HG02885 (cell line): ENCODE measurements at regions not wholly inside any gene's neighbourhood (a gene's known extent, or its start where the extent isn't known, plus 50 kb on each side); places are given as distances from the start of the nearest gene placed in this dataset.
"Not testable (repeated sequence)": the region's sequence is repeated elsewhere in the genome, so short reads cannot be mapped to it uniquely, and the experiment has no call there.

ENCODE experiments used
- ATAC-seq: cut with Tn5 transposase; IDR thresholded peaks from one replicate; pipeline ENCODE4 v1.9.1; 2021; ENCODE audit warnings: mild to moderate bottlenecking; ENCODE audit not compliant: unreplicated experiment, poor library complexity

DNA sequence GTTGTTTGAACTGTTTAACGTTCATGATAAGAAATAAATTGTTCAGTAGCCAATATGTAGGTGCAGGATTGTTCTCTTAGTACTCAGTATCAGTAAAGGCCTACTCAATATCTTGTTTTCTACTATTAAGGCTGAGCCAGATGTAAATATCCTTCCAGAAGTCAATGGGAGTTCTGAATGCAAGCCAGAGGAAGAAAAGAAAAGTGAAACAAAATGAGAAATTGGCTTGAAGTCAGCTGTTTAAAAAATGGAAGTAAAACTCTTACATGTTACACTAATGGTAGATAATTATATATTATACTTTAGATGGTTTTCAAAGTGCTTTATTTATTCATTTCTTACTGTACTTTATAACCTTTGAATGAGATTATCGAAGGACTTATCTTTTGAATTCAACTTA lies 1417.9 kb downstream of the ADGRL3 start:
- ATAC-seq = no peak

GRCh38 chr4:62601737-62602136 lies 1401.6 kb downstream of the ADGRL3 start:
- ATAC-seq = no peak

DNA sequence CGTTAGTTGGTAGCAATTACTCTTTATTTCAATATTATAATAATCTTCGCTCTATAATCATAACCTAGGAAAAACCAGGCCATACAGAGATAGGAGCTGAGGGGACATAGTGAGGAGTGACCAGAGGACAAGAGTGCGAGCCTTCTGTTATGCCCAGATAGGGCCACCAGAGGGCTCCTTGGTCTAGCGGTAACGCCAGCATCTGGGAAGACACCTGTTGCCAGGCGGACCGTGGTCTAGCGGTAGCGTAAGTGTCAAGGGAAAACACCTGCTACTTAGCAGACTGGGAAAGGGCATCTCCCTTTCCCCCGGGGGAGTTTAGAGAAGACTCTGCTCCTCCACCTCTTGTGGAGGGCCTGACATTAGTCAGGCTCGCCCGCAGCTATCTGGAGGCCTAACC lies 1395.1 kb downstream of the ADGRL3 start:
- ATAC-seq = not testable (repeated sequence)

DNA sequence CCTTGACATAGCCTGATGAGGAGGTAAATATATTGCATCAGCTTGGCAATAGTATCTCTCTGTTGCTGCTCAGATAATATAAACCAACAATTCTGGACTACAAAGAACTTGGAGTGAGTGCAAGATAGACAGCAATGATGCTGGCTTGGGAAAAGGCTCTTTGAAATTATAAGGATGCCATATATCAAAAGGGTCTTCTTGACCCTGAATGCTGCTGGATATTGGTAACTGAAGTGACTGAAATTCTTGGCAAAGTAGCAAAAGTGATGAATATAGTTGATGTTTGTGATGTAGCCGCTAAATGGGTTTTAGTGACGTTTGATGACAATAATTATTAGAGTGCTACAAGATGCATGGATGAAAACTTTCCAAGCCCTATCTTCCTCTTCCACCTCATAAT lies 1391.6 kb downstream of the ADGRL3 start:
- ATAC-seq = no peak

DNA sequence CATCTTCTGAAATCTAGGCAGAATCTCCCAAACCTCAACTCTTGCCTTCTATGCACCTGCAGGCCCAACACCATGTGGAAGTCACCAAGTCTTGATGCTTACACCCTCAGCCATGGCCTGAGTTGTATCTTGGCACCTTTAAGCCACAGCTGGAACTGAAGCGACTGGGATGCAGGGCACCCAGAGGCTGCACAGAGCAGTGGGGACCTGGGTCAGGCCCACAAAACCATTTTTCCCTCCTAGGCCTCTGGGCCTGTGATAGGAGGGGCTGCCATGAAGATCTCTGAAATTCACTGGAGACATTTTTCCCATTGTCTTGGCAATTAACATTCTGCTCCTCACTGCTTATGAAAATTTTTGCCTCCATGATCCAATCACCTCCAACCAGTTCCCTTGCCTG lies 1388.5 kb downstream of the ADGRL3 start:
- no peak for ATAC-seq

- ATAC-seq = no peak
Observed at GRCh38 chr4:62571494-62571893, 1371.4 kb downstream of the ADGRL3 start.

DNA sequence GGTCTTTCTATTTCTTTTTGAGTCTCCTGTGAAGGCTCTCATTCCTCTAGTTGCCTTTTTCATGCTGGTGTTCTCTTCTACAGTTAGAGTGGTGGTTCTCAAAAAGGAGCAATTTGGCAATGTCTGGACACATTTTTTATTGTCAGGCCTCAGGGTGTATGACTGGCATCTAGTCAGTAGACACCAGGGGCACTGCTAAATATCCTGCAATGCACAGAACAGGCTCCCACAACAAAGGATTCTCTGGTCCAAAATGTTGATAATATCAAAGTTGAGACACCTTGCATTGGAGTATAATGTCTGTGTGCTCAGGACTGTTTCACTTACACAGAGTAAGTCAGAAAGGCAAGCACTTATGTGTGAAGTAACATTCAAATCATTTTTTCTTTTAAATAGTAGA lies 1360.7 kb downstream of the ADGRL3 start:
- ATAC-seq = no peak

GRCh38 chr4:62550121-62550520 lies 1350.0 kb downstream of the ADGRL3 start:
- ATAC-seq = no peak

DNA sequence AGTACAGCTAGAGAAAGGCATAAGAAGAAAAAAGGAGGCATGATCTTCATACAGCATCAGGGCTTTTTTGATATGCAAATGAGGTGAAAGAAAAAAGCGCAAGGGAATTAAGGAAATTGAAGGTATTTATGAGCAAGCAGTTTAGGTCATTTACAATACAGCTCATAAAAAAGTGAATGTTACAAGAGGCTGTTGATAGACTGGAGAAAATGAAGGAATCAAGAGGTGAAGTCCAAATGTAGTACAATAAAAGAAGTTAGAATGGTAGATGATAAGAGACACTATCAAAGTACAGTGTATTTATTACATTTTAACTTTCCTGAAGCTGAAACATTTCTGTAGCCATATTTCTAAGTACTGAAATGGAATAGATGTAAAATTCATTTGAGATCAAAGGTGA lies 1349.5 kb downstream of the ADGRL3 start:
- no peak for ATAC-seq

- no peak for ATAC-seq
Observed at GRCh38 chr4:62548765-62549164, 1348.6 kb downstream of the ADGRL3 start.

DNA sequence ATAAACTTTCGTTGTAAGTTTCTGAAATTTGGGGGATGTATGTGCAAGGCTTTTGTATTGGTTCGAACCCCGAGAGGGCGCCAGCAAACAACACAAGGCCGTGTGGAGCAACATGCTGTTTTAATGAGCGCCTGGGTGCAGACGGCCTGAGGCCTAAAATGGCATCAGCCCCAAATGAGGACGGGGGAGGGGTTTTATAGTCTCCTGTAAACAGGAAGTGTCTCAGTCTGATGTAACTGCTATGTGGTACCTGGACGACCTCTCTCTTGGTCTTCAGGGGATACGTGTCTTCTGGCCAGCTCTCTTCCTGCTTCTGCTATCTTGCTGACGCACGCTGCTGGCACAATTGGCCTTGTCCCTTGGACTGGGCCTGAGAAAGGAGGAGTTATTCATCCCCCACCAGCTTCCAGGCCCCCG lies 1348.0 kb downstream of the ADGRL3 start:
- ATAC-seq = no peak

GRCh38 chr4:62544428-62544827 lies 1344.3 kb downstream of the ADGRL3 start:
- peak; percentile 69 for ATAC-seq

DNA sequence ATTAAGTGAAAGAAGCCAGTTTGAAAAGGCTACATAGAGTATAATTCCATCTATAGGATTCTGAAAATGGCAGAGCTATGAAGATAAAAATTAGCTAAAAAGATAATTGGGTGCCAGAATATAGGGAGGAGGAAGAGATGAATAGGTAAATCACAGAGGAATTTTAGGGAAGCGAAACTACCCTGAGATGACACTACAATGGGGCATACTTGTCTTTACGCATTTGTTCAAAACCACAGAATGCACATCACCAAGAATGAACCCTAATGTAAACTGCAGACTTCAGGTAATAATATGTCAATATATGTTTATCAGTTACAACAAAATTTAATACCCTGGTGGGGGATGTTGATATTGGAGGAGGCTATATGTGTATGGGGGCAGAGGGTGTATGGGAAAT lies 1342.9 kb downstream of the ADGRL3 start:
- ATAC-seq = no peak

- ATAC-seq = no peak
Observed at GRCh38 chr4:62533573-62533972, 1333.4 kb downstream of the ADGRL3 start.

DNA sequence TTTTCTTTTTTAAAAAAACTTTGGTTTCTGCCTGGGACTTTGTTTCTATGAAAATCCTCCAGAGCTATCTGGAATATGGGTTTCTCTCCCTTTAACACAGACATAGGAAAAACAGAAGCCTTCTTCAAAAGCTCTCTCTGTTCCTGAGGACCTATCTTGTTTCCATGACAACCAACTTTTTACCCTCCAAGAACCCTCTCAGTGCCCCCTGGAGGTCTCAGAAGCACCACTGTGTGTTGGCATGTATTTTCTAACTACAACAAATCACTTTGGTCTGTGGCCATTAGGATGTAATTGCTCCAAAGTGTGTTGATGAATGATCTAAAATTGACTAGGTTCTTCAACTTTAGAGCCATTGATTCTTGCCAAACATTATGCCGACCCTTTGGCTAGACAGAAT lies 1331.6 kb downstream of the ADGRL3 start:
- ATAC-seq = no peak

DNA sequence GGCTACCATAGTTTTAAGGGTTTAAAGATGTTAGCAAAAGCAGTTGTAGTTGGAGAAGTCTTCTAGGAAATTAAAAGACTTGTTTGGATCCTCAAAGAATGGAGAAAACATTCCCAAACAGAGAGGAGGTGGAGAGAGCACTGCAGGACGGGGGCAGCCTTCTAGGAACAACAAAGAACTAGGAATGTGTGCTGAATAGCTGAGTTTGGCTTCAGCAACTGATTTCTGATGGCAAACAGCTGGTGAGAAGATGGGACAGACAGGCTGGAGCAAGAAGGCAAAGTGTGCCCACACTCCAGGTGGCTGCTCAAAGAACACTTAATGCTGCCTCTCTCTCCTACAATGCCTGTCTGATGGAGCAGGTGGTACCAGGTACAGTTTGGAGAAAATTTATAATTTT lies 1331.1 kb downstream of the ADGRL3 start:
- ATAC-seq = no peak

DNA sequence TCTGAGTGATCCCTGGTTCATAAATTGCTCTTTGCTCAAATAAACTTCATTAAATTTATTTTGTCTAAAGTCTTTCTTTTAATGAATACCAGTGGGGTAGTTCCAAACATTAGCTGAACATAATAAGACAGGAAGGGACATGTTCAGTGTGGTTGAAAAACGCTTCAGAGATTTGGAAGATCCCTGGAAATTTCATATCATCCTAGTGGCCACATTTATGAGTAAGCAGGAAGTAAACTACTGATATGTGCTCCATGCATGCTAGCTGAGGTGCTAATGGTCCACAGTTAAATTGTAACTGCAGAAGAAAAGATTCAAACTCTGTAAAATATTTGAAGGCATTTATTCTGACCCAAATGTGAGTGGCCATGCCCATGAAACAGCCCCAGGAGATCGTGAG lies 1328.7 kb downstream of the ADGRL3 start:
- no peak for ATAC-seq

GRCh38 chr4:62526671-62527070 lies 1326.5 kb downstream of the ADGRL3 start:
- no peak for ATAC-seq

GRCh38 chr4:62523256-62523655 lies 1323.1 kb downstream of the ADGRL3 start:
- no peak for ATAC-seq

DNA sequence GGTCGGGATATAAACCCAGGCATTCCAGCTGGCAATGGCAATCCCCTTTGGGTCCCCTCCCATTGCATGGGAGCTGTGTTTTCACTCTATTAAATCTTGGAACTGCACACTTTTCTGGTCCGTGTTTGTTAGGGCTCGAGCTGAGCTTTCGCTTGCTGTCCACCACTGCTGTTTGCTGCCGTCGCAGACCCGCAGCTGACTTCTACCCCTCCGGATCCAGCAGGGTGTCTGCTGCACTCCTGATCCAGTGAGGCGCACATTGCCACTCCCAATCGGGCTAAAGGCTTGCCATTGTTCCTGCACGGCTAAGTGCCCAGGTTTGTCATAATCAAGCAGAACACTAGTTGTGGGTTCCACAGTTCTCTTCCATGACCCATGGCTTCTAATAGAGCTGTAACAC lies 1322.1 kb downstream of the ADGRL3 start:
- ATAC-seq = no peak

DNA sequence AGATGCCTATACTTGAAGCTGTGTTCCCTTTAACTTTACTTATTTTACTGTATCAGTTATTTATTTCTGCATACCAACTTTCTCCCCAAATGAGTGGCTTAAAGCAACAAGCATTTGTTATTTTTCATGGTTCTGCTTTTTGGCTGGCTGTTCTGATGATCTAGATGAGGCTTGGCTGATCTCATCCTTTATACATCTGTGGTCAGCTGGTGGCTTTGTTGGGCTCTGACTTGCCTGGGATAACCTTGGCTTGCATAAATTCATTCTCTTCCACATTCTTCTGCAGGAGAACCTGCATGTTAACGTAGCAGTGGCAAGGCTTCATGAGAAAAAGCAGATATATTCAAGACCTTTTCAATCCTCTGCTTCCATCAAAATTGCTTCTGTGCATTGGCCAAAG lies 1317.6 kb downstream of the ADGRL3 start:
- ATAC-seq = no peak

DNA sequence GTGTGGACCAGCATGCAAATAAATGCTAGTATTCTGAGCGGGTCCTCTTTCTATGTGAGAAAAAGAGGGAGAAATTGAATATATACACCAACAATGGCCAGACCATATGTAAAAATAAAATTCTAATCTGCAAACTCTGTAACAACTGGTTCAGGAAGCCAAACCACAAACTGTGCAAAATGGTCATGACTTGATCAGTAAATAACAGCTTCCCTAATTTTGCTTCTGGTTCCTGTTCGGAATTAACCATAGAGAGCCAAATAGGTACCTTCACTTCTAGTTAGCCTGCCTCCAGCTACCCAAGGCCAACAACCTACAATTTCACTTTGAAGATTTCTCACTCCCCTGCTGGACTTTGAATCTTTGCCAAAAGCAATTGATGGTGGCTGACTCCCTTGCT lies 1313.2 kb downstream of the ADGRL3 start:
- no peak for ATAC-seq

DNA sequence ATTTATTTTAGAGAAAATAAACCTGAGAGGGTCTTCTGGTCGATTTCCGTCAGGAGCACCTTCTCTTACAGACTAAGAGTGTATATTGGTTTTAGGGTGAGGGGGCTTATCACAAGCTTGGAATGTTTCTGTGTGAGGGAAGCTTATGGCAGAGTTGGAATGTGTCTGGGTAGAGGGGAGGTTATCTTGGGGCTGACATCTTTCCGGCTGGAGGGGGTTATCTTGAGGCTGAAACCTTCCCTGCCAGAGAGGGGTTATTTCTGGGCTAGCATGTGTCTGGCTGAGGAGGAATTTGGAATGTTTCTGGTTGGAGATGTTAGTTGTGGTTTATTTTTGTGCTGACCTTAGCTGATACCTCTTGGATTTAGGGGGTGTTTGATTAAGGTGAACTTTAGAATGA lies 1312.1 kb downstream of the ADGRL3 start:
- ATAC-seq = no peak
